Keratinocyte (primary cell): ENCODE measurements at regions not wholly inside any gene's neighbourhood (a gene's known extent, or its start where the extent isn't known, plus 50 kb on each side); places are given as distances from the start of the nearest gene placed in this dataset.

Experiments
- CTCF ChIP-seq, 3 experiments: IDR thresholded peaks in 1 of 3; conservative IDR thresholded peaks in 1 of 3; optimal IDR thresholded peaks in 1 of 3; 2 replicates in 2 of 3; 3 replicates in 1 of 3; pipeline versions ENCODE3 to v1.5.1; 2011; ENCODE audit warnings: low read length in 3 of 3, mild to moderate bottlenecking in 3 of 3, moderate library complexity in 2 of 3, control low read depth in 1 of 3, inconsistent platforms in 1 of 3; ENCODE audit not compliant: insufficient read depth in 2 of 3; ENCODE audit errors: extremely low read depth in 1 of 3
- EZH2 ChIP-seq: IDR thresholded peaks from one replicate; pipeline ENCODE4 v1.6.1; 2012; ENCODE audit warnings: inconsistent platforms, mild to moderate bottlenecking, low read length, moderate library complexity

- TF ChIP-seq CTCF (optimal IDR thresholded peaks at IDR 0.05 in 1 of 3, IDR thresholded peaks at IDR 0.05 in 1 of 3, conservative IDR thresholded peaks at IDR 0.05 in 1 of 3; ENCODE audit: extremely low read depth in 1 of 3, insufficient read depth in 2 of 3, low read length in 3 of 3) (no peak), EZH2 (no peak)
Observed at GRCh38 chr11:70524096-70524922, 126.0 kb downstream of the CTTN start.
